K562 (cell line): ENCODE measurements at regions not wholly inside any gene's neighbourhood (a gene's known extent, or its start where the extent isn't known, plus 50 kb on each side); places are given as distances from the start of the nearest gene placed in this dataset.

Experiments
- ATAC-seq: fragments of 200-7000 bp; cut with Tn5 transposase; 3 replicates; pipeline ENCODE4 v1.9.1; 2020; ENCODE audit warnings: moderate library complexity
- BruUV-seq: library from RNA; stranded (reverse); fragments of 400-500 nt; replicated peaks from 2 replicates; lab custom pipeline; 2021; lab: Mats Ljungman, UMichigan
- CTCF ChIA-PET: fragments of 300-600 bp; formaldehyde crosslinking; extraction: SDS; loops from one replicate; lab custom pipeline; 2021; ENCODE audit warnings: low intra/inter-chr PET ratio; lab: Yijun Ruan, JAX
- POLR2A ChIA-PET: fragments of 300-600, 350-650 bp; sonication (Branson Sonifier 250); formaldehyde crosslinking; extraction: SDS; loops from one replicate; lab custom pipeline; 2021; ENCODE audit warnings: antibody characterized with exemption, inconsistent platforms; lab: Yijun Ruan, JAX
- DNase-seq, 4 experiments: peaks; one replicate each; pipeline versions ENCODE4 v3.0.0 to v3.0.0-alpha.2; 2011 to 2018; ENCODE audit warnings: low spot score in 3 of 4, mixed read lengths in 3 of 4; ENCODE audit errors: extremely low read depth in 1 of 4
- FAIRE-seq: peaks from 2 replicates; lab custom pipeline; 2011; peaks lifted over from hg19 to GRCh38; lab: Jason Lieb, UNC
- H2AFZ ChIP-seq: 2 replicates; pipeline ENCODE4 v1.6.0; 2011; ENCODE audit warnings: low read depth, low read length, control low read depth, inconsistent platforms
- H3K27ac ChIP-seq: fragments of 200-600 bp; 3 replicates; pipeline ENCODE4 v1.8.0; 2011; ENCODE audit warnings: low read depth, mild to moderate bottlenecking, control low read depth, inconsistent platforms, low read length, moderate library complexity, mixed read lengths; ENCODE audit errors: extremely low read depth
- H3K27me3 ChIP-seq, 2 experiments: fragments of 300-600 bp in 1 of 2; 2 replicates in 1 of 2; 3 replicates in 1 of 2; pipeline versions ENCODE4 v1.6.0 to v1.8.0; 2011; ENCODE audit warnings: inconsistent platforms in 2 of 2, low read length in 2 of 2, mild to moderate bottlenecking in 1 of 2, mixed read lengths in 1 of 2, moderate library complexity in 1 of 2; ENCODE audit not compliant: control insufficient read depth in 2 of 2, insufficient read depth in 2 of 2
- H3K36me3 ChIP-seq: fragments of 300-600 bp; 3 replicates; pipeline ENCODE4 v1.8.0; 2011; ENCODE audit warnings: mild to moderate bottlenecking, low read length, inconsistent platforms; ENCODE audit not compliant: control insufficient read depth, insufficient read depth
- H3K4me1 ChIP-seq, 2 experiments: fragments of 200-600 bp in 1 of 2; replicated peaks in 1 of 2; 2 replicates in 1 of 2; 3 replicates in 1 of 2; pipeline versions ENCODE4 v1.5.1 to v1.8.0; 2011; ENCODE audit warnings: inconsistent platforms in 2 of 2, low read length in 2 of 2, mild to moderate bottlenecking in 1 of 2, mixed read lengths in 1 of 2, moderate library complexity in 1 of 2; ENCODE audit not compliant: control insufficient read depth in 2 of 2, insufficient read depth in 2 of 2
- H3K4me2 ChIP-seq: 2 replicates; pipeline ENCODE4 v1.6.1; 2011; ENCODE audit warnings: low read length, control low read depth, inconsistent platforms, mixed read lengths; ENCODE audit not compliant: insufficient read depth
- H3K4me3 ChIP-seq: fragments of 200-600 bp; sonication (generic), shearing (Covaris generic); 2 replicates; pipeline ENCODE4 v1.5.1; 2016; ENCODE audit warnings: control low read depth, inconsistent platforms
- H3K79me2 ChIP-seq: fragments of 200-600 bp; 3 replicates; pipeline ENCODE4 v1.8.0; 2011; ENCODE audit warnings: low read length, inconsistent platforms; ENCODE audit not compliant: control insufficient read depth, insufficient read depth
- H3K9ac ChIP-seq, 2 experiments: 2 replicates each; pipeline versions ENCODE4 v1.6.0 to v1.6.1; 2011; ENCODE audit warnings: low read depth in 2 of 2, low read length in 2 of 2, control low read depth in 1 of 2, inconsistent platforms in 1 of 2, mild to moderate bottlenecking in 1 of 2, mixed read lengths in 1 of 2; ENCODE audit not compliant: insufficient read depth in 1 of 2
- H3K9me1 ChIP-seq: one replicate; pipeline ENCODE4 v1.6.0; 2011; ENCODE audit warnings: inconsistent platforms, mild to moderate bottlenecking, low read length, moderate library complexity; ENCODE audit not compliant: control insufficient read depth, insufficient read depth
- H3K9me3 ChIP-seq: replicated peaks from 2 replicates; pipeline ENCODE4 v1.5.1; 2011; ENCODE audit warnings: low read depth, low read length, inconsistent platforms; ENCODE audit not compliant: control insufficient read depth, insufficient read depth
- H4K20me1 ChIP-seq: replicated peaks from 2 replicates; pipeline ENCODE4 v1.6.1; 2011; ENCODE audit warnings: low read length, inconsistent platforms, mixed read lengths; ENCODE audit not compliant: control insufficient read depth, insufficient read depth
- EGR1 ChIP-seq: fragments of 450-650 bp; conservative IDR thresholded peaks from 2 replicates; pipeline ENCODE4 v1.6.1; 2017; ENCODE audit warnings: mild to moderate bottlenecking
- GTF2E2 ChIP-seq: fragments of 200-800 bp; sonication (Bioruptor generic); IDR thresholded peaks from 2 replicates; pipeline ENCODE4 v1.6.1; 2016; ENCODE audit warnings: missing genetic modification characterization, missing compliant biosample characterization
- HCFC1 ChIP-seq: IDR thresholded peaks from 2 replicates; pipeline ENCODE4 v1.6.1; 2012; ENCODE audit warnings: low read depth, low read length, improper control_type of control experiment
- HNRNPL ChIP-seq: fragments of 200-400 bp; formaldehyde crosslinking; IDR thresholded peaks from 2 replicates; pipeline ENCODE4 v1.6.1; 2017; ENCODE audit warnings: low read depth, mild to moderate bottlenecking, low read length
- IFI16 ChIP-seq: fragments of 250-450 bp; sonication (Bioruptor Pico); IDR thresholded peaks from 2 replicates; pipeline ENCODE4 v2.1.2; 2022; ENCODE audit warnings: mild to moderate bottlenecking, inconsistent platforms
- MAFG ChIP-seq: fragments of 450-650 bp; conservative IDR thresholded peaks from 2 replicates; pipeline ENCODE4 v1.6.1; 2016; ENCODE audit warnings: missing genetic modification characterization, missing compliant biosample characterization
- MBD2 ChIP-seq: sonication (generic); IDR thresholded peaks from 2 replicates; pipeline ENCODE4 v1.6.1; 2016; ENCODE audit warnings: low read depth, borderline replicate concordance
- RBM39 ChIP-seq: fragments of 200-400 bp; formaldehyde crosslinking; optimal IDR thresholded peaks from 2 replicates; pipeline ENCODE3; 2018; ENCODE audit warnings: low read depth, low read length
- SMAD3 ChIP-seq: fragments of 450-650 bp; formaldehyde crosslinking; conservative IDR thresholded peaks from 2 replicates; pipeline ENCODE4 v1.4.0; 2020; ENCODE audit warnings: mild to moderate bottlenecking
- ZNF143 ChIP-seq: sonication (generic); formaldehyde crosslinking; IDR thresholded peaks from 2 replicates; pipeline ENCODE4 v1.9.0; 2022; ENCODE audit warnings: mild to moderate bottlenecking, missing genetic modification reagents
- ZNF354B ChIP-seq: fragments of 250-450 bp; sonication (Bioruptor Pico); IDR thresholded peaks from 2 replicates; pipeline ENCODE4 v1.4.0; 2020
- ZNF699 ChIP-seq: fragments of 250-450 bp; sonication (Bioruptor Pico); IDR thresholded peaks from 2 replicates; pipeline ENCODE4 v1.8.0; 2021; ENCODE audit warnings: mild to moderate bottlenecking, moderate library complexity; ENCODE audit not compliant: insufficient replicate concordance
- WGBS: fragments of 100-300 bp; shearing (Covaris generic); methylation state at CpG from one replicate; pipeline ENCODE4 v1.1.6; 2016; ENCODE audit warnings: low coverage, mixed read lengths; ENCODE audit not compliant: insufficient coverage; ENCODE audit errors: missing lambda C conversion rate; 5-methylcytosine and 5-hydroxymethylcytosine counted together
- in situ Hi-C: fragments of 300-500 bp; cut with MboI; formaldehyde crosslinking; loops from 4 replicates; pipeline ENCODE4 v1.15.0; 2018; ENCODE audit warnings: inconsistent platforms, mixed read lengths
- intact Hi-C: fragments of 100-400 bp; cut with micrococcal nuclease; formaldehyde crosslinking; loops from 2 replicates; pipeline ENCODE4 v1.14.2; 2022
- TF ChIP-seq, protein P1 (sequence below): sonication (generic); formaldehyde crosslinking; IDR thresholded peaks from 2 replicates; pipeline ENCODE4 v1.8.1; 2023; ENCODE audit warnings: mild to moderate bottlenecking, missing genetic modification reagents
- TF ChIP-seq, protein P2 (sequence below): fragments of 450-650 bp; IDR thresholded peaks from 2 replicates; pipeline ENCODE4 v1.6.1; 2017; ENCODE audit warnings: antibody characterized with exemption, mild to moderate bottlenecking

DNA sequence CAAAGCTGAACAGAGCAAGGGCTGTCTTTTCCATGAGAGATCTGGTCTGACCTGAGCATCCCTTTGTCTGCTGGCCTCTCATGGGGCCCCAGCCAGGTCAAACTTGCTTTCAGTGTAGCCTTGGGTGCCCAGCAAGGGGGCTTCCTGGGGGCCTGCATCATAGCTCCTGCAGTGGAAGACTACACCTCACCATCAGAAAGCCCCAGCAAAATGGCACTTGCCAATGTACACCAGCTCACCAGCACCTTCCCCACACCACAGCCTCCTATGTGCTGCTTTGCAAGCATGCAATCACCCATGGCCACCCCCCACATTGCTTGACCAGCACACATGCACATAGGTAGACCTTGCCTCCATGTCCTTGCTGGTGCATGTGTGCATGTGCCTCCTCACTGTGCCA is 1478.1 kb downstream of the FSTL5 start:
- in situ Hi-C loops (no loop called here), intact Hi-C loops (no loop called here)
- Histone ChIP-seq H3K4me1 (no peaks in the 10 kb centered on the region), H3K27ac (no peak overlapping the region), H2AFZ (no peak overlapping the region), H3K36me3 (no peaks in the 10 kb centered on the region), H3K4me3 (no peak overlapping the region), H3K4me2 (no peak overlapping the region), H3K27me3 (no peaks in the 10 kb centered on the region), H3K9me1 (no peaks in the 10 kb centered on the region), H3K9ac (no peak overlapping the region), H3K79me2 (no peaks in the 10 kb centered on the region), H4K20me1 (no peaks in the 10 kb centered on the region), H3K9me3 (no peaks in the 10 kb centered on the region)
- TF ChIP-seq SMAD3 (CRISPR knock-in tag) (no peak), RBM39 (no peak), IFI16 (CRISPR knock-in tag) (no peak)
- TF ChIP-seq, protein P1, sequence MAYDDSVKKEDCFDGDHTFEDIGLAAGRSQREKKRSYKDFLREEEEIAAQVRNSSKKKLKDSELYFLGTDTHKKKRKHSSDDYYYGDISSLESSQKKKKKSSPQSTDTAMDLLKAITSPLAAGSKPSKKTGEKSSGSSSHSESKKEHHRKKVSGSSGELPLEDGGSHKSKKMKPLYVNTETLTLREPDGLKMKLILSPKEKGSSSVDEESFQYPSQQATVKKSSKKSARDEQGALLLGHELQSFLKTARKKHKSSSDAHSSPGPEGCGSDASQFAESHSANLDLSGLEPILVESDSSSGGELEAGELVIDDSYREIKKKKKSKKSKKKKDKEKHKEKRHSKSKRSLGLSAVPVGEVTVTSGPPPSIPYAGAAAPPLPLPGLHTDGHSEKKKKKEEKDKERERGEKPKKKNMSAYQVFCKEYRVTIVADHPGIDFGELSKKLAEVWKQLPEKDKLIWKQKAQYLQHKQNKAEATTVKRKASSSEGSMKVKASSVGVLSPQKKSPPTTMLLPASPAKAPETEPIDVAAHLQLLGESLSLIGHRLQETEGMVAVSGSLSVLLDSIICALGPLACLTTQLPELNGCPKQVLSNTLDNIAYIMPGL (CRISPR knock-in tag) = no peak
- ATAC-seq = no peak
- DNase-seq = no peak
- FAIRE-seq = no peak
- CTCF ChIA-PET = no interaction called here
- BruUV-seq = no TSS peak
- POLR2A ChIA-PET = no interaction called here

DNA sequence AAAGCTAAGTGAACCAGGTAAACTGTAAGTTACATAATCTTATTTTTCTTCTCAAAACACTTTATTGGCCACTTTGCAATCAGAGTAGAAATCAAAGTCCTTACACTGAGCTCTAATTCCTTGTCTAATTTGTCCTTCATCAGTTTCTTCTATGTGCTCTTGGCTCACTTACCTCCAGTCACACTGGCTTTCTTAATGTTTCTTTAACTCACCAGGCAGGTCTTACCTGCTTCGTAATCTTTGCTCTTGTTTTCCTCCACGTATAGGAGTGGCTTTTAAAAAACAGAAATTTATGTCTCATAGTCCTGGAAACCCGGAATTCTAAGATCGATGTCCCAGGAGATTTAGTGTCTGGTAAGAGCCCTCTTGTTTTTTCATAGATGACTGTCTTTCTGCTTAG is 1462.1 kb downstream of the FSTL5 start:
- BruUV-seq = no TSS peak
- no peak overlapping the region for H3K4me3 ChIP-seq
- H3K27me3 ChIP-seq = no peaks in the 10 kb centered on the region
- ChIA-PET CTCF (no interaction called here), POLR2A (no interaction called here)
- ATAC-seq = no peak
- no peak overlapping the region for H3K4me2 ChIP-seq
- H3K9ac ChIP-seq = no peak overlapping the region
- intact Hi-C loops (no loop called here), in situ Hi-C loops (no loop called here)
- H3K79me2 ChIP-seq = no peaks in the 10 kb centered on the region
- no peaks in the 10 kb centered on the region for H3K4me1 ChIP-seq
- 0% methylated on average over 4 of the region's 4 CpGs for WGBS
- DNase-seq = no peak
- FAIRE-seq = no peak
- no peaks in the 10 kb centered on the region for H3K9me1 ChIP-seq
- H4K20me1 ChIP-seq = no peaks in the 10 kb centered on the region
- H3K9me3 ChIP-seq = no peaks in the 10 kb centered on the region
- H3K36me3 ChIP-seq = no peaks in the 10 kb centered on the region
- no peak overlapping the region for H2AFZ ChIP-seq
- H3K27ac ChIP-seq = no peak overlapping the region
- TF ChIP-seq EGR1 = no peak
- no peak for TF ChIP-seq HCFC1
- TF ChIP-seq, protein P2, sequence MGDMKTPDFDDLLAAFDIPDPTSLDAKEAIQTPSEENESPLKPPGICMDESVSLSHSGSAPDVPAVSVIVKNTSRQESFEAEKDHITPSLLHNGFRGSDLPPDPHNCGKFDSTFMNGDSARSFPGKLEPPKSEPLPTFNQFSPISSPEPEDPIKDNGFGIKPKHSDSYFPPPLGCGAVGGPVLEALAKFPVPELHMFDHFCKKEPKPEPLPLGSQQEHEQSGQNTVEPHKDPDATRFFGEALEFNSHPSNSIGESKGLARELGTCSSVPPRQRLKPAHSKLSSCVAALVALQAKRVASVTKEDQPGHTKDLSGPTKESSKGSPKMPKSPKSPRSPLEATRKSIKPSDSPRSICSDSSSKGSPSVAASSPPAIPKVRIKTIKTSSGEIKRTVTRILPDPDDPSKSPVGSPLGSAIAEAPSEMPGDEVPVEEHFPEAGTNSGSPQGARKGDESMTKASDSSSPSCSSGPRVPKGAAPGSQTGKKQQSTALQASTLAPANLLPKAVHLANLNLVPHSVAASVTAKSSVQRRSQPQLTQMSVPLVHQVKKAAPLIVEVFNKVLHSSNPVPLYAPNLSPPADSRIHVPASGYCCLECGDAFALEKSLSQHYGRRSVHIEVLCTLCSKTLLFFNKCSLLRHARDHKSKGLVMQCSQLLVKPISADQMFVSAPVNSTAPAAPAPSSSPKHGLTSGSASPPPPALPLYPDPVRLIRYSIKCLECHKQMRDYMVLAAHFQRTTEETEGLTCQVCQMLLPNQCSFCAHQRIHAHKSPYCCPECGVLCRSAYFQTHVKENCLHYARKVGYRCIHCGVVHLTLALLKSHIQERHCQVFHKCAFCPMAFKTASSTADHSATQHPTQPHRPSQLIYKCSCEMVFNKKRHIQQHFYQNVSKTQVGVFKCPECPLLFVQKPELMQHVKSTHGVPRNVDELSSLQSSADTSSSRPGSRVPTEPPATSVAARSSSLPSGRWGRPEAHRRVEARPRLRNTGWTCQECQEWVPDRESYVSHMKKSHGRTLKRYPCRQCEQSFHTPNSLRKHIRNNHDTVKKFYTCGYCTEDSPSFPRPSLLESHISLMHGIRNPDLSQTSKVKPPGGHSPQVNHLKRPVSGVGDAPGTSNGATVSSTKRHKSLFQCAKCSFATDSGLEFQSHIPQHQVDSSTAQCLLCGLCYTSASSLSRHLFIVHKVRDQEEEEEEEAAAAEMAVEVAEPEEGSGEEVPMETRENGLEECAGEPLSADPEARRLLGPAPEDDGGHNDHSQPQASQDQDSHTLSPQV = no peak
- no peak for TF ChIP-seq MAFG (tag)
- TF ChIP-seq ZNF354B = no peak
- no peak for TF ChIP-seq ZNF143 (CRISPR knock-in tag)
- no peak for TF ChIP-seq HNRNPL
- TF ChIP-seq ZNF699 (CRISPR knock-in tag) = no peak
- no peak for TF ChIP-seq MBD2
- TF ChIP-seq GTF2E2 (tag) = no peak
